ENCODE measurements at regions not wholly inside any gene's neighbourhood (a gene's known extent, or its start where the extent isn't known, plus 50 kb on each side); places are given as distances from the start of the nearest gene placed in this dataset.
"Not testable (repeated sequence)": the region's sequence is repeated elsewhere in the genome, so short reads cannot be mapped to it uniquely, and the experiment has no call there.

GRCh38 chr5:99587983-99588382, 659.2 kb upstream of the CHD1 start:
- DNase-seq: no peak

- no peak for DNase-seq
Observed at GRCh38 chr5:99586878-99587277, 658.1 kb upstream of the CHD1 start.

GRCh38 chr5:99581204-99581603, 652.4 kb upstream of the CHD1 start:
- DNase-seq: not testable (repeated sequence)

GRCh38 chr5:99562937-99563627, 634.3 kb upstream of the CHD1 start:
- DNase-seq: not testable (repeated sequence)

GRCh38 chr5:99553211-99553810, 624.5 kb upstream of the CHD1 start:
- no peak for DNase-seq

GRCh38 chr5:99544356-99544755, 615.5 kb upstream of the CHD1 start:
- peak; percentile 4 for DNase-seq

- no peak for DNase-seq
Observed at GRCh38 chr5:99543841-99544240, 615.0 kb upstream of the CHD1 start.

- DNase-seq: not testable (repeated sequence)
Observed at GRCh38 chr5:99534241-99534640, 605.4 kb upstream of the CHD1 start.

- not testable (repeated sequence) for DNase-seq
Observed at GRCh38 chr5:99521666-99522065, 592.9 kb upstream of the CHD1 start.

GRCh38 chr5:99515864-99516490, 587.2 kb upstream of the CHD1 start:
- peak; percentile 26 for DNase-seq

GRCh38 chr5:99510237-99510866, 581.5 kb upstream of the CHD1 start:
- not testable (repeated sequence) for DNase-seq

GRCh38 chr5:99509064-99509463, 580.3 kb upstream of the CHD1 start:
- DNase-seq: not testable (repeated sequence)

GRCh38 chr5:99495456-99495855, 566.6 kb upstream of the CHD1 start:
- not testable (repeated sequence) for DNase-seq

- DNase-seq: not testable (repeated sequence)
Observed at GRCh38 chr5:99478450-99478849, 549.6 kb upstream of the CHD1 start.

GRCh38 chr5:99473328-99473727, 544.5 kb upstream of the CHD1 start:
- not testable (repeated sequence) for DNase-seq

GRCh38 chr5:99471726-99472125, 542.9 kb upstream of the CHD1 start:
- not testable (repeated sequence) for DNase-seq

GRCh38 chr5:99471178-99471577, 542.4 kb upstream of the CHD1 start:
- not testable (repeated sequence) for DNase-seq

- not testable (repeated sequence) for DNase-seq
Observed at GRCh38 chr5:99470636-99471035, 541.8 kb upstream of the CHD1 start.

GRCh38 chr5:99460701-99461100, 531.9 kb upstream of the CHD1 start:
- no peak for DNase-seq

GRCh38 chr5:99453196-99453595, 524.4 kb upstream of the CHD1 start:
- no peak for DNase-seq

GRCh38 chr5:99449786-99450185, 521.0 kb upstream of the CHD1 start:
- no peak for DNase-seq

GRCh38 chr5:99445805-99446204, 517.0 kb upstream of the CHD1 start:
- DNase-seq: no peak

- DNase-seq: no peak
Observed at GRCh38 chr5:99441235-99441634, 512.4 kb upstream of the CHD1 start.

All from renal pelvis (tissue), 1 donor.